ENCODE measurements at regions not wholly inside any gene's neighbourhood (a gene's known extent, or its start where the extent isn't known, plus 50 kb on each side); places are given as distances from the start of the nearest gene placed in this dataset.

DNA sequence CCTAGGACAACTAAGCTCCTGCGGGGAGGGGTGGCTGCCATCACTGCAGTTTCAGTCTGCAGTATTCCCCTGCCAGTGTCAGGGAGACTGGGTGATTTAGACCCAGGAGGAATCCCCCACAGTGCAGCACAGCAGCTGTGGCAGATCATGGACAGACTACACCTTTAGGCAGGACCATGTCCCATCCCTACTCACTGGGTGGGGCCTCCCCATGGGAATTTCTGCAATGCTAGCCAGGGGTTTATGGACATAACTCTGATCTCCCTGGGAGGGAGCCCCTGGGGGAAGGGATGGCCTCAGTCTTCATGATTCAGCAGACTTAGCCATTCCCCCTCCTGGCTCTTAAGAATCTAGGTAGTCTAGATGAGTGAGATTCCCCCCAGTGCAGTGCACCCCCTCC lies 130.1 kb upstream of the STAC start:
- Histone ChIP-seq H3K27me3 (ENCODE audit: control insufficient read depth, insufficient read depth, low read length) (no peaks in the 10 kb centered on the region), H3K4me1 (ENCODE audit: control insufficient read depth, insufficient read depth, low read length) (0 out of 2 replicates have a peak, but pooled peaks cover 2% of the 10 kb centered on the region), H3K27ac (ENCODE audit: low read length) (no peak overlapping the region), H3K9me3 (ENCODE audit: control insufficient read depth, insufficient read depth, low read length) (no peaks in the 10 kb centered on the region), H3K36me3 (ENCODE audit: control insufficient read depth, insufficient read depth, low read length) (no peaks in the 10 kb centered on the region), H3K4me3 (ENCODE audit: low read length) (no peak overlapping the region)
- WGBS (ENCODE audit: insufficient coverage, insufficient read length): no CpG with 5 or more reads among the region's 1 CpG
- no peak for DNase-seq (ENCODE audit: low read depth, low spot score)

DNA sequence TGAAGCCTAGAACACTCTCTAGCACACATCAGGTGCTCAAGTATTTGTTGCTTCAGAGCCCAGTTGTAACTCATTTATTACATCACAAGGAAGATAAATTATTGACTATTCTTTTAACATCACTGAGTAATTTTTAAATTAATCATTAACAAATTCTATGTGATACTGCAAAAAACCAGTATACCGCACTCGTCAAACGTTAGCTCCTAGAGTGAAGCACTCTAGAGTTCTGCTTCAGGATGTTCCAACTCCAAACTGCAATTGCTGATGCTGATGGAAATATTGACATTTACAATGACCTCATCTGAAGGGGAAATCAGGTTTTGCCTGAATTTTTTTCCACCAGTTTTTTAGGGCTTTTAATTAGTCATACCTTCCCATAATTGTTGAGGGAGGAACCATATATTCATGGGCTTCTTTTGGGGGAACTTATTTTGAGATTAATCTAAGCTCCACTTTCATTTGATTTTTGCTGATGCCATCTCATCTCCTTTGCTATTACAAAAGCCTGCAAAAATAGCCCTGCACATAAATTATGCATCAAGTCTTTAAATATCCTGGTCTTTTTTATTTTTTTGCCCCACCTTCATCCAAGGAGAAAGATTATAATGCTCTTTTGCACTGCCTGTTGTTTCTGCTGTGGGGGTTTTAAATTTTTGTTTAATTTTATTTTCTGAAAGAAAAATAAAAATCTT lies 123.0 kb upstream of the STAC start:
- no peak for DNase-seq (ENCODE audit: low read depth, low spot score)

DNA sequence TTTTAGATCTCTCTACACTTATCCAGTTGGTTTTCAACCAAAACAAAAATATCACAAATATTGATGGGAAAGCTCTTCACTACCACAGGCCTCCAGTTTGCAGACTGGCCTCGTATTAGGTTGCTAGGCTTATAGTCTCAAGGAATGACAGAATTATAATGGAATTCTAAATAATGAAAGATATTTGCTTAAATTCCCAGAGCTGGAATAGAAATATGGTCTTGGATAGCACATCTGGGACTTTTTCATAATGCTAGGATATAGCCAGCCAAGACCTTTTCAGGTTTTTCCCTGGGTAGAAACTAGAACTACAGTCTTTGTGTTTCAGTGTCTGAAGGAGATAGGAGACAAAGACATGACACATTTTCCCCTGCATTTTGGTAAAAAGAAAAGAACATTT lies 121.9 kb upstream of the STAC start:
- Histone ChIP-seq H3K27me3 (ENCODE audit: control insufficient read depth, insufficient read depth, low read length) (no peaks in the 10 kb centered on the region), H3K4me1 (ENCODE audit: control insufficient read depth, insufficient read depth, low read length) (no peaks in the 10 kb centered on the region), H3K4me3 (ENCODE audit: low read length) (no peak overlapping the region), H3K27ac (ENCODE audit: low read length) (no peak overlapping the region), H3K9me3 (ENCODE audit: control insufficient read depth, insufficient read depth, low read length) (no peaks in the 10 kb centered on the region), H3K36me3 (ENCODE audit: control insufficient read depth, insufficient read depth, low read length) (no peaks in the 10 kb centered on the region)
- no CpG with 5 or more reads among the region's 1 CpG for WGBS (ENCODE audit: insufficient coverage, insufficient read length)
- DNase-seq (ENCODE audit: low read depth, low spot score): no peak

More for the DNA sequence above, 123.0 kb upstream of the STAC start:
- no peaks in the 10 kb centered on the region for H3K9me3 ChIP-seq (ENCODE audit: control insufficient read depth, insufficient read depth, low read length)
- H3K36me3 ChIP-seq (ENCODE audit: control insufficient read depth, insufficient read depth, low read length): no peaks in the 10 kb centered on the region
- WGBS (ENCODE audit: insufficient coverage, insufficient read length): no CpG with 5 or more reads among the region's 3 CpGs
- H3K4me1 ChIP-seq (ENCODE audit: control insufficient read depth, insufficient read depth, low read length): no peaks in the 10 kb centered on the region
- H3K4me3 ChIP-seq (ENCODE audit: low read length): no peak overlapping the region
- no peak overlapping the region for H3K27ac ChIP-seq (ENCODE audit: low read length)
- no peaks in the 10 kb centered on the region for H3K27me3 ChIP-seq (ENCODE audit: control insufficient read depth, insufficient read depth, low read length)

DNA sequence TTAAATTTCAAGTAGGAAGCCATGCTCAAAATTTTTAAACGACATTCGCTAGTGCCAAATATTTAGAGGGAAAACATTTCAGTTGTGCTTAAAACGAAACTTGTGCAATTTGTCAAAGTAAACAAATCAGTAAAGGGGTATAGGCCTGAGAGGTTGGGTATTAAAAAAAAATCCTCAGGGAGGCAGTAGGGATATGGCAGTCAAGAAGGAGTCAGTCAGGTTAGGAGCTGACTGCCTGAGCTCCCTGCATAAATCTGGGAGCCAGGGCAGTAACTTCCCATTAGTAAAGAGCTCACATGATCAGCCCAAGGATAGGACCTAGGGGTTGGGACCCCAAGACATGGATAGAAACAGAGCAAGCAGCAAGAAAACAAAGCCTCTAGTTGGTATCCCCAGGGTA lies 120.7 kb upstream of the STAC start:
- no peaks in the 10 kb centered on the region for H3K27me3 ChIP-seq (ENCODE audit: control insufficient read depth, insufficient read depth, low read length)
- H3K4me3 ChIP-seq (ENCODE audit: low read length): no peak overlapping the region
- H3K9me3 ChIP-seq (ENCODE audit: control insufficient read depth, insufficient read depth, low read length): no peaks in the 10 kb centered on the region
- no peak for DNase-seq (ENCODE audit: low read depth, low spot score)
- no peaks in the 10 kb centered on the region for H3K36me3 ChIP-seq (ENCODE audit: control insufficient read depth, insufficient read depth, low read length)
- no peaks in the 10 kb centered on the region for H3K4me1 ChIP-seq (ENCODE audit: control insufficient read depth, insufficient read depth, low read length)
- H3K27ac ChIP-seq (ENCODE audit: low read length): no peak overlapping the region
- no CpG with 5 or more reads among the region's 3 CpGs for WGBS (ENCODE audit: insufficient coverage, insufficient read length)

DNA sequence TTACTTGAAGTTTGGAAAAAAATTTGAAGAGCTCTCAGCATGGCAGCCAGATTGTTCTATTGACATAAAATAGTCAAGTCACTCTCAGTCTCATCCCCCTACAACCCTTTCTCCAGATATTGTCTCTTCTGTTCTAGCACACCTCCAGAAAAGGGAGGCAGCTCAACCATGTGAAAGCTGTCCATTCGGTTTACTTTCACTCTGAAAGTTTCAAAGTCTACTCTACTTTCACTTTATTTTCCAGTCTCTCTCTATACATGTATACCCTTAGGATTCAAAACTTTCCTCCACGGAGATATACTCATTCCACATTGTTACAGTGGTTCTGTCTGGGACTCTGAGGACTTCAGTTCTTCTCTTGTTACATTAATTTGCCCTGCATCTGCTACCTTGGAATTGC lies 111.0 kb upstream of the STAC start:
- no CpG with 5 or more reads among the region's 2 CpGs for WGBS (ENCODE audit: insufficient coverage, insufficient read length)

DNA sequence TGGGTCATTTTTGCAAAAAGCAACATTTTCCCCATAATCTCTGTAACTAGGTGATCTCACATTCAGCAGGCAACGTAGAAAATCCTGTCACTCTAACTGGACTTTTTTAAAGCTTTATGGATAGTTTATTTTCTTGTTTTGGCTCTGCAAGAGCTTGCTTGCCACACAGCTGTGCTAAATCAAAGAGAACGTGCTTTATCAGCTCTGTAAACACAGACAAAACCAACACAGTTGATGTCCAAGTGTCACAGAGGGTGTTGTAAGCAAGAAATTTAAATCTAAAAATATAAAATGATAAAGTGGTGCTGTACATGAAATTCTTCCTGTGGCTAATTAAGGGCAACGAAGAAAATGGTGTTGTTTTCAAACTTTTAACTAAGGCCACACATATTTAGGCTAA lies 97.5 kb upstream of the STAC start:
- DNase-seq (ENCODE audit: low read depth, low spot score): no peak
- no peaks in the 10 kb centered on the region for H3K27me3 ChIP-seq (ENCODE audit: control insufficient read depth, insufficient read depth, low read length)
- no peak overlapping the region for H3K4me3 ChIP-seq (ENCODE audit: low read length)
- no peaks in the 10 kb centered on the region for H3K36me3 ChIP-seq (ENCODE audit: control insufficient read depth, insufficient read depth, low read length)
- H3K9me3 ChIP-seq (ENCODE audit: control insufficient read depth, insufficient read depth, low read length): no peaks in the 10 kb centered on the region
- no peak overlapping the region for H3K27ac ChIP-seq (ENCODE audit: low read length)
- no peaks in the 10 kb centered on the region for H3K4me1 ChIP-seq (ENCODE audit: control insufficient read depth, insufficient read depth, low read length)
- no CpG with 5 or more reads among the region's 3 CpGs for WGBS (ENCODE audit: insufficient coverage, insufficient read length)

More for the DNA sequence above, 111.0 kb upstream of the STAC start:
- no peaks in the 10 kb centered on the region for H3K36me3 ChIP-seq (ENCODE audit: control insufficient read depth, insufficient read depth, low read length)
- no peak for DNase-seq (ENCODE audit: low read depth, low spot score)
- H3K4me3 ChIP-seq (ENCODE audit: low read length): no peak overlapping the region
- H3K27ac ChIP-seq (ENCODE audit: low read length): no peak overlapping the region
- H3K9me3 ChIP-seq (ENCODE audit: control insufficient read depth, insufficient read depth, low read length): no peaks in the 10 kb centered on the region
- no peaks in the 10 kb centered on the region for H3K27me3 ChIP-seq (ENCODE audit: control insufficient read depth, insufficient read depth, low read length)
- no peaks in the 10 kb centered on the region for H3K4me1 ChIP-seq (ENCODE audit: control insufficient read depth, insufficient read depth, low read length)

DNA sequence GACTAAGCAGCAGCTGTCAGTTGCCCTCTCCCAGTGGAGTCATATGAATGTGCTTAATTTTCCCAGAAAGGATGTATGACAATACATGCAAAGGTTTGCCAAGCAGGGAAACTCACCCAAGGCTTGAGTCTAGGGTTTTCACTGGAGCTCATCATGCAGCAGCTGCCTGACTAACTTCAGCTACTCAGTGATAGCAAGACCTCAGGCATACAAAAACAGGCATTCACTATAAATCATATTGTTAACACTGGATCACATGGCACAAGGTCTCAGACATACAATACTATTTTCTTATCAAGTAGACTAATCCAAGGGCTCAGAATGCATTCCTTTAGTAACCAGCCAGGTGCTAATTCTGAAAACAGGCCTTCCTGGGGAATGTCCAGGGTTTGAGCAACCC lies 85.0 kb upstream of the STAC start:
- Histone ChIP-seq H3K27ac (ENCODE audit: low read length) (no peak overlapping the region), H3K36me3 (ENCODE audit: control insufficient read depth, insufficient read depth, low read length) (no peaks in the 10 kb centered on the region), H3K9me3 (ENCODE audit: control insufficient read depth, insufficient read depth, low read length) (no peaks in the 10 kb centered on the region), H3K4me1 (ENCODE audit: control insufficient read depth, insufficient read depth, low read length) (no peaks in the 10 kb centered on the region), H3K4me3 (ENCODE audit: low read length) (no peak overlapping the region), H3K27me3 (ENCODE audit: control insufficient read depth, insufficient read depth, low read length) (no peaks in the 10 kb centered on the region)
- DNase-seq (ENCODE audit: low read depth, low spot score): no peak

DNA sequence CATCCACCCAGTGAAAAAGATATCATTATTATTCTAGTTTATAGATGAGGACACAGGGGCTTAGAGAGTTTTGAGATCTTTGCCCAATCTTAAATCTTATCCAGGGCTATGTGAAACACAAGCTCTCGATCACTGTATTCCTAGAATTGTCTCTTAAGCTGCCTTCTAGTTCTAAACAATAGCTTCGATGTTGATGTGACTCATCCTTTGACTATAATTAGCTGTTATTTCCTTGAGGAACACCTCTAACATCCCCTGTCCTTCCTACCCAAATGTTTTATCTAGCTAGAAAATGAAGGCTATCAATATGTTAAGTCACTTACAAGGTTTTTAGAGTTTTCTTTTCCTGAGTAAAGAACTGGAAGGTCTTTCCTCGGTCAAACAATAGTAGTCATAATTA lies 83.1 kb upstream of the STAC start:
- Histone ChIP-seq H3K9me3 (ENCODE audit: control insufficient read depth, insufficient read depth, low read length) (no peaks in the 10 kb centered on the region), H3K4me3 (ENCODE audit: low read length) (no peak overlapping the region), H3K36me3 (ENCODE audit: control insufficient read depth, insufficient read depth, low read length) (no peaks in the 10 kb centered on the region), H3K27me3 (ENCODE audit: control insufficient read depth, insufficient read depth, low read length) (no peaks in the 10 kb centered on the region), H3K27ac (ENCODE audit: low read length) (no peak overlapping the region), H3K4me1 (ENCODE audit: control insufficient read depth, insufficient read depth, low read length) (no peaks in the 10 kb centered on the region)
- WGBS (ENCODE audit: insufficient coverage, insufficient read length): no CpG with 5 or more reads among the region's 3 CpGs
- no peak for DNase-seq (ENCODE audit: low read depth, low spot score)

DNA sequence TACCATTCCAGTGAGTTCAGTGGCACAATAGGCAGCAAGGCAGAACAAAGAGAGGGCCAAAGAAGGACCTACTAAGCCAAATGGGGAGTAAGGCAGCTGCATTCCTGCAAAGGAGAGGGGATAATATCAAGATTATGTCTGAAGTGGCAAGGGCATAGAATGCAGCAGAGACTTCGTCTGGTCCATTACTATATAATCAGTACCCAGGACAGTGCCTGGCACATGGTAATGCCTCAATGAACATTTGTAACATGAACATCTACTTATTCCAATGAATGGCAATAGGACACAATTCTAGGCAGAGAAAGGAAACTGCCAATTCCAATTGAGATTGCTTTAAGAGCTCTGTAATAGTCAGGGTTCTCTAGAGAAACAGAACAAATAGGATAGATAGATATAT lies 82.1 kb upstream of the STAC start:
- Histone ChIP-seq H3K9me3 (ENCODE audit: control insufficient read depth, insufficient read depth, low read length) (no peaks in the 10 kb centered on the region), H3K4me1 (ENCODE audit: control insufficient read depth, insufficient read depth, low read length) (no peaks in the 10 kb centered on the region), H3K4me3 (ENCODE audit: low read length) (no peak overlapping the region), H3K27ac (ENCODE audit: low read length) (no peak overlapping the region), H3K27me3 (ENCODE audit: control insufficient read depth, insufficient read depth, low read length) (no peaks in the 10 kb centered on the region), H3K36me3 (ENCODE audit: control insufficient read depth, insufficient read depth, low read length) (no peaks in the 10 kb centered on the region)
- DNase-seq (ENCODE audit: low read depth, low spot score): no peak
- WGBS (ENCODE audit: insufficient coverage, insufficient read length): no CpG with 5 or more reads among the region's 1 CpG

DNA sequence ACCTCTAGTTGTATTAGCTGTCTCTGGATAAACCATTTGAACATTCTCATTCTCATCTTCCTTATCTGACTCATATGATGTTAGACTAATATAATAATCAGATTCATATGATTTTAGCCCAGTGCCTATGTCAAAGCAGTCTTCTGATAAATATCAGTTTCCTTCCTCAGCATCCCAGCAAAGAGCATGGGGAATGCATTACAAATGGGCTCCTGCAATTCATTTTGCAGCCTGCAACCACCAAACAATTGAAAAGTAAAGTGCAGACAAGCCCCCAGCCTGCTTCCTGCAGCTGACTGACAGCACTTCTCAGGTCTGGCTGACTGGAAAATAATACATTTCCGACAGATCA lies 78.2 kb upstream of the STAC start:
- WGBS (ENCODE audit: insufficient coverage, insufficient read length): no CpG with 5 or more reads among the region's 1 CpG
- no peaks in the 10 kb centered on the region for H3K36me3 ChIP-seq (ENCODE audit: control insufficient read depth, insufficient read depth, low read length)
- DNase-seq (ENCODE audit: low read depth, low spot score): no peak
- no peaks in the 10 kb centered on the region for H3K9me3 ChIP-seq (ENCODE audit: control insufficient read depth, insufficient read depth, low read length)
- no peak overlapping the region for H3K4me3 ChIP-seq (ENCODE audit: low read length)
- H3K4me1 ChIP-seq (ENCODE audit: control insufficient read depth, insufficient read depth, low read length): no peaks in the 10 kb centered on the region
- H3K27ac ChIP-seq (ENCODE audit: low read length): no peak overlapping the region
- H3K27me3 ChIP-seq (ENCODE audit: control insufficient read depth, insufficient read depth, low read length): no peaks in the 10 kb centered on the region

DNA sequence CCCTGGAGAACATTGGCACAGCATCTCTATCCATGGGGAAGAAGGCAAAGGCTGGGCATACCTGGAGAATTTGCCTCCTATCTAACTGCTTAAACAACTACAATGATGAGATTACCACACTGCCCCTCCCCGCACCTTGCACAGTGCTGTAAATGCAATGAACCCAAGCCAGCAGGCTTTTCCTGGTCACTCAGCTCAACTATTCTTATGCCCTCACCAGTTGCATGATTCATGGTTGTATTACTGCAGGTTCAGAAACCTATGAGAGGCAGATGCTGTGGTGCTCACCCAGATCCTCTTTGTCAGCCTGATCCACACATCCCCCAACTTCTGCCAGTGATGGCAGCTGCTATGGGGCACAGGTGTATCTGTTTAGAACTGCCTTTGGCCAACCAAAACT lies 77.7 kb upstream of the STAC start:
- no peak for DNase-seq (ENCODE audit: low read depth, low spot score)
- WGBS (ENCODE audit: insufficient coverage, insufficient read length): no CpG with 5 or more reads among the region's 1 CpG
- Histone ChIP-seq H3K27ac (ENCODE audit: low read length) (no peak overlapping the region), H3K27me3 (ENCODE audit: control insufficient read depth, insufficient read depth, low read length) (no peaks in the 10 kb centered on the region), H3K36me3 (ENCODE audit: control insufficient read depth, insufficient read depth, low read length) (no peaks in the 10 kb centered on the region), H3K9me3 (ENCODE audit: control insufficient read depth, insufficient read depth, low read length) (no peaks in the 10 kb centered on the region), H3K4me1 (ENCODE audit: control insufficient read depth, insufficient read depth, low read length) (no peaks in the 10 kb centered on the region), H3K4me3 (ENCODE audit: low read length) (no peak overlapping the region)

Data from iPS DF 6.9 (cell line).